ENCODE measurements at regions not wholly inside any gene's neighbourhood (a gene's known extent, or its start where the extent isn't known, plus 50 kb on each side); places are given as distances from the start of the nearest gene placed in this dataset.

- Mint-ChIP-seq H3K4me1 (peaks cover 2% of the 10 kb centered on the region), H3K27me3 (no peaks in the 10 kb centered on the region), H3K36me3 (ENCODE audit: low read depth) (no peaks in the 10 kb centered on the region), H3K27ac (no peak overlapping the region), H3K9me3 (peaks cover 3% of the 10 kb centered on the region), H3K4me3 (no peak overlapping the region)
- DNase-seq: no peak
- intact Hi-C loops (cut with micrococcal nuclease): no loop called here
Observed at GRCh38 chr20:11718474-11719094, 199.1 kb upstream of the BTBD3 start.

GRCh38 chr20:11719153-11719552 lies 198.5 kb upstream of the BTBD3 start:
- peaks cover 2% of the 10 kb centered on the region for H3K4me1 Mint-ChIP-seq
- no peaks in the 10 kb centered on the region for H3K27me3 Mint-ChIP-seq
- H3K9me3 Mint-ChIP-seq: peaks cover 3% of the 10 kb centered on the region
- no peak overlapping the region for H3K27ac Mint-ChIP-seq
- no peak for DNase-seq
- intact Hi-C loops (cut with micrococcal nuclease): no loop called here
- no peak overlapping the region for H3K4me3 Mint-ChIP-seq
- H3K36me3 Mint-ChIP-seq (ENCODE audit: low read depth): no peaks in the 10 kb centered on the region

- Mint-ChIP-seq H3K9me3 (peaks cover under 1% of the 10 kb centered on the region), H3K4me3 (no peak overlapping the region), H3K27ac (no peak overlapping the region), H3K36me3 (ENCODE audit: low read depth) (no peaks in the 10 kb centered on the region), H3K4me1 (no peaks in the 10 kb centered on the region), H3K27me3 (no peaks in the 10 kb centered on the region)
- intact Hi-C loops (cut with micrococcal nuclease): no loop called here
- DNase-seq: no peak
Observed at GRCh38 chr20:11721411-11721810, 196.3 kb upstream of the BTBD3 start.

- intact Hi-C loops (cut with micrococcal nuclease): no loop called here
- DNase-seq: no peak
- Mint-ChIP-seq H3K27me3 (no peaks in the 10 kb centered on the region), H3K9me3 (no peaks in the 10 kb centered on the region), H3K4me1 (no peaks in the 10 kb centered on the region), H3K4me3 (no peak overlapping the region), H3K27ac (no peak overlapping the region), H3K36me3 (ENCODE audit: low read depth) (no peaks in the 10 kb centered on the region)
Observed at GRCh38 chr20:11724097-11724496, 193.6 kb upstream of the BTBD3 start.

GRCh38 chr20:11726026-11726425 lies 191.7 kb upstream of the BTBD3 start:
- DNase-seq: no peak
- Mint-ChIP-seq H3K4me1 (no peaks in the 10 kb centered on the region), H3K27me3 (no peaks in the 10 kb centered on the region), H3K36me3 (ENCODE audit: low read depth) (no peaks in the 10 kb centered on the region), H3K4me3 (no peak overlapping the region), H3K27ac (no peak overlapping the region), H3K9me3 (no peaks in the 10 kb centered on the region)
- intact Hi-C loops (cut with micrococcal nuclease): no loop called here

GRCh38 chr20:11727708-11728107 lies 190.0 kb upstream of the BTBD3 start:
- no peaks in the 10 kb centered on the region for H3K36me3 Mint-ChIP-seq (ENCODE audit: low read depth)

GRCh38 chr20:11728937-11729336 lies 188.8 kb upstream of the BTBD3 start:
- DNase-seq: no peak
- Mint-ChIP-seq H3K27me3 (no peaks in the 10 kb centered on the region), H3K27ac (no peak overlapping the region), H3K36me3 (ENCODE audit: low read depth) (no peaks in the 10 kb centered on the region), H3K9me3 (no peaks in the 10 kb centered on the region), H3K4me3 (no peak overlapping the region), H3K4me1 (no peaks in the 10 kb centered on the region)
- intact Hi-C loops (cut with micrococcal nuclease): no loop called here

More at GRCh38 chr20:11727708-11728107, 190.0 kb upstream of the BTBD3 start:
- intact Hi-C loops (cut with micrococcal nuclease): no loop called here
- Mint-ChIP-seq H3K27ac (no peak overlapping the region), H3K4me3 (no peak overlapping the region), H3K4me1 (no peaks in the 10 kb centered on the region), H3K27me3 (no peaks in the 10 kb centered on the region), H3K9me3 (no peaks in the 10 kb centered on the region)
- no peak for DNase-seq

GRCh38 chr20:11729806-11730205 lies 187.9 kb upstream of the BTBD3 start:
- no peak for DNase-seq
- Mint-ChIP-seq H3K9me3 (no peaks in the 10 kb centered on the region), H3K27ac (no peak overlapping the region), H3K27me3 (no peaks in the 10 kb centered on the region), H3K4me1 (no peaks in the 10 kb centered on the region), H3K36me3 (ENCODE audit: low read depth) (no peaks in the 10 kb centered on the region), H3K4me3 (no peak overlapping the region)
- intact Hi-C loops (cut with micrococcal nuclease): no loop called here

GRCh38 chr20:11734431-11734830 lies 183.3 kb upstream of the BTBD3 start:
- no peak overlapping the region for H3K27ac Mint-ChIP-seq
- H3K4me3 Mint-ChIP-seq: no peak overlapping the region
- intact Hi-C loops (cut with micrococcal nuclease): no loop called here
- no peaks in the 10 kb centered on the region for H3K9me3 Mint-ChIP-seq
- no peaks in the 10 kb centered on the region for H3K36me3 Mint-ChIP-seq (ENCODE audit: low read depth)
- no peak for DNase-seq
- H3K27me3 Mint-ChIP-seq: no peaks in the 10 kb centered on the region
- no peaks in the 10 kb centered on the region for H3K4me1 Mint-ChIP-seq

- no peak for DNase-seq
- H3K4me1 Mint-ChIP-seq: no peaks in the 10 kb centered on the region
- intact Hi-C loops (cut with micrococcal nuclease): no loop called here
- H3K27me3 Mint-ChIP-seq: no peaks in the 10 kb centered on the region
- H3K9me3 Mint-ChIP-seq: no peaks in the 10 kb centered on the region
- no peak overlapping the region for H3K27ac Mint-ChIP-seq
- H3K4me3 Mint-ChIP-seq: no peak overlapping the region
- H3K36me3 Mint-ChIP-seq (ENCODE audit: low read depth): no peaks in the 10 kb centered on the region
Observed at GRCh38 chr20:11738852-11739251, 178.8 kb upstream of the BTBD3 start.

- H3K27ac Mint-ChIP-seq: no peak overlapping the region
- H3K4me1 Mint-ChIP-seq: no peaks in the 10 kb centered on the region
- no peak overlapping the region for H3K4me3 Mint-ChIP-seq
- H3K9me3 Mint-ChIP-seq: no peaks in the 10 kb centered on the region
- intact Hi-C loops (cut with micrococcal nuclease): no loop called here
- H3K36me3 Mint-ChIP-seq (ENCODE audit: low read depth): no peaks in the 10 kb centered on the region
- H3K27me3 Mint-ChIP-seq: no peaks in the 10 kb centered on the region
- no peak for DNase-seq
Observed at GRCh38 chr20:11740975-11741374, 176.7 kb upstream of the BTBD3 start.

- intact Hi-C loops (cut with micrococcal nuclease): no loop called here
- no peaks in the 10 kb centered on the region for H3K36me3 Mint-ChIP-seq (ENCODE audit: low read depth)
Observed at GRCh38 chr20:11745145-11745544, 172.5 kb upstream of the BTBD3 start.

GRCh38 chr20:11748436-11748835 lies 169.3 kb upstream of the BTBD3 start:
- H3K27ac Mint-ChIP-seq: no peak overlapping the region
- intact Hi-C loops (cut with micrococcal nuclease): no loop called here
- no peaks in the 10 kb centered on the region for H3K36me3 Mint-ChIP-seq (ENCODE audit: low read depth)
- no peak for DNase-seq
- H3K4me3 Mint-ChIP-seq: no peak overlapping the region
- H3K4me1 Mint-ChIP-seq: no peaks in the 10 kb centered on the region
- H3K9me3 Mint-ChIP-seq: no peaks in the 10 kb centered on the region
- no peaks in the 10 kb centered on the region for H3K27me3 Mint-ChIP-seq

More at GRCh38 chr20:11745145-11745544, 172.5 kb upstream of the BTBD3 start:
- H3K27me3 Mint-ChIP-seq: no peaks in the 10 kb centered on the region
- H3K4me1 Mint-ChIP-seq: no peaks in the 10 kb centered on the region
- H3K9me3 Mint-ChIP-seq: no peaks in the 10 kb centered on the region
- H3K4me3 Mint-ChIP-seq: no peak overlapping the region
- DNase-seq: no peak
- no peak overlapping the region for H3K27ac Mint-ChIP-seq

- Mint-ChIP-seq H3K9me3 (no peaks in the 10 kb centered on the region), H3K36me3 (ENCODE audit: low read depth) (no peaks in the 10 kb centered on the region), H3K4me3 (no peak overlapping the region), H3K27ac (no peak overlapping the region), H3K4me1 (no peaks in the 10 kb centered on the region), H3K27me3 (no peaks in the 10 kb centered on the region)
- DNase-seq: no peak
- intact Hi-C loops (cut with micrococcal nuclease): no loop called here
Observed at GRCh38 chr20:11752336-11752735, 165.4 kb upstream of the BTBD3 start.

GRCh38 chr20:11753155-11753554 lies 164.5 kb upstream of the BTBD3 start:
- H3K27me3 Mint-ChIP-seq: no peaks in the 10 kb centered on the region
- no peak overlapping the region for H3K4me3 Mint-ChIP-seq
- H3K27ac Mint-ChIP-seq: no peak overlapping the region
- H3K36me3 Mint-ChIP-seq (ENCODE audit: low read depth): no peaks in the 10 kb centered on the region
- H3K9me3 Mint-ChIP-seq: no peaks in the 10 kb centered on the region
- H3K4me1 Mint-ChIP-seq: no peaks in the 10 kb centered on the region
- intact Hi-C loops (cut with micrococcal nuclease): no loop called here
- no peak for DNase-seq
